Upper lobe of left lung (tissue), 6 donors: ENCODE measurements at regions not wholly inside any gene's neighbourhood (a gene's known extent, or its start where the extent isn't known, plus 50 kb on each side); places are given as distances from the start of the nearest gene placed in this dataset.
A peak's percentile ranks its signal among the peaks of the same experiment; 100 is the strongest.

ENCODE experiments used
- ATAC-seq, 2 donors: fragments of 200-7000 bp; cut with Tn5 transposase; one replicate each; pipeline ENCODE4 v1.9.1; 2022; ENCODE audit warnings: mild to moderate bottlenecking in 2 of 2, moderate library complexity in 2 of 2; ENCODE audit not compliant: low FRiP score in 2 of 2
- DNase-seq, 2 donors: peaks; one replicate each; pipeline ENCODE4 v3.0.0-alpha.2; 2019 to 2020
- H3K27ac ChIP-seq, 4 donors: fragments of 200-600 bp; sonication (generic); one replicate each; pipeline ENCODE4 v1.5.1; 2016 to 2019
- H3K27me3 ChIP-seq, 4 donors: fragments of 200-600 bp; sonication (generic); one replicate each; pipeline ENCODE4 v1.5.1; 2017 to 2019
- H3K36me3 ChIP-seq, 4 donors: fragments of 200-600 bp; sonication (generic); one replicate each; pipeline ENCODE4 v1.5.1; 2016 to 2019
- H3K4me1 ChIP-seq, 4 donors: fragments of 200-600 bp; sonication (generic); one replicate each; pipeline ENCODE4 v1.5.1; 2018 to 2019
- H3K4me3 ChIP-seq, 4 donors: fragments of 200-600 bp; sonication (generic); one replicate each; pipeline ENCODE4 v1.5.1; 2017 to 2019; ENCODE audit warnings: mild to moderate bottlenecking in 2 of 4, moderate library complexity in 1 of 4
- H3K9me3 ChIP-seq, 4 donors: fragments of 200-600 bp; sonication (generic); one replicate each; pipeline ENCODE4 v1.5.1; 2018 to 2019
- CTCF ChIP-seq, 6 experiments: fragments of 450-650 bp in 4 of 6; fragments of 200-600 bp in 2 of 6; sonication (generic) in 2 of 6; IDR thresholded peaks; one replicate each; pipeline ENCODE4 v1.5.1; 2016 to 2019; ENCODE audit warnings: antibody characterized with exemption in 6 of 6
- EP300 ChIP-seq, 4 donors: sonication (generic); formaldehyde crosslinking; IDR thresholded peaks; one replicate each; pipeline ENCODE4 v1.5.1; 2017; ENCODE audit warnings: antibody characterized with exemption in 4 of 4, control low read depth in 2 of 4
- POLR2A ChIP-seq, 4 donors: fragments of 450-650 bp; IDR thresholded peaks; one replicate each; pipeline ENCODE4 v1.5.1; 2016 to 2017; ENCODE audit warnings: antibody characterized with exemption in 4 of 4, mild to moderate bottlenecking in 2 of 4
- POLR2AphosphoS5 ChIP-seq, 2 donors: sonication (generic); formaldehyde crosslinking; IDR thresholded peaks; one replicate each; pipeline ENCODE4 v1.5.1; 2017; ENCODE audit warnings: antibody characterized with exemption in 2 of 2
- WGBS, 2 donors: methylation state at CpG; one replicate each; pipeline ENCODE4 v1.1.5; 2017 to 2018; 5-methylcytosine and 5-hydroxymethylcytosine counted together
- donor health status: DM: no; HTN: no; CAD: no; lungs with moderate emphysema.
- donor health status: DM: no; HTN: yes; CAD: no; lungs with severe emphysema.

GRCh38 chr7:35333265-35333664 is 79.4 kb upstream of the TBX20 start:
- Histone ChIP-seq H3K4me3 (no peak overlapping the region), H3K4me1 (no peaks in the 10 kb centered on the region)

GRCh38 chr7:35331730-35332678 is 78.1 kb upstream of the TBX20 start:
- H3K27ac ChIP-seq: no peak overlapping the region
- ATAC-seq: no peak
- DNase-seq: peak in 1 of 2 donors; percentile 37
- no peaks in the 10 kb centered on the region for H3K27me3 ChIP-seq
- 69 to 75% methylated on average over 19 to 20 of the region's 20 CpGs for WGBS, 2 donors
- no peak overlapping the region for H3K4me3 ChIP-seq
- H3K36me3 ChIP-seq: no peaks in the 10 kb centered on the region
- no peaks in the 10 kb centered on the region for H3K9me3 ChIP-seq
- no peaks in the 10 kb centered on the region for H3K4me1 ChIP-seq
- no peak for TF ChIP-seq CTCF (IDR thresholded peaks at IDR 0.05)
- no peak for TF ChIP-seq POLR2AphosphoS5 (IDR thresholded peaks at IDR 0.05)
- TF ChIP-seq POLR2A (IDR thresholded peaks at IDR 0.05): no peak
- TF ChIP-seq EP300 (IDR thresholded peaks at IDR 0.05): no peak

More at GRCh38 chr7:35333265-35333664, 79.4 kb upstream of the TBX20 start:
- Histone ChIP-seq H3K9me3 (no peaks in the 10 kb centered on the region), H3K27me3 (no peaks in the 10 kb centered on the region), H3K27ac (no peak overlapping the region), H3K36me3 (no peaks in the 10 kb centered on the region)
- TF ChIP-seq POLR2A (IDR thresholded peaks at IDR 0.05) (no peak), EP300 (IDR thresholded peaks at IDR 0.05) (no peak), CTCF (IDR thresholded peaks at IDR 0.05) (no peak), POLR2AphosphoS5 (IDR thresholded peaks at IDR 0.05) (no peak)
- ATAC-seq (no peak), DNase-seq (no peak)
- WGBS, 2 donors: 70 to 73% methylated on average over 3 of the region's 3 CpGs

DNA sequence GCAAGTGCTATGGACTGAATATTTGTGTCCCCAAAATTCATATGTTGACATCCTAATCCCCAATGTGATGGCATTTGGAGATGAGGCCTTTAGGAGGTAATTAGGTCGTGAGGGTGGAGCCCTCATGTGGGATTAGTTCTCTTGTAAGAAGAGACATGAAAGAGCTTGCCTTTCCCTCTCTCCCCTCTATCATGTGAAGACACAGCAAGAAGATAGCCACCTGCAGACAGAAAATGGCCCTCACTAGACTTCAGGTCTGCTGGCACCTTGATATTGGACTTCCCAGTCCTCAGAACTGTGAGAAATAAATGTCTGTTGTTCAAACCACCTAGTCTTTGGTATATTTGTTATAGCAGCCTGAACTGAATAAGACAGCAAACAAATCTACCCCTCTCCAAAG is 75.1 kb upstream of the TBX20 start:
- ATAC-seq: no peak
- Histone ChIP-seq H3K4me3 (no peak overlapping the region), H3K27me3 (no peaks in the 10 kb centered on the region), H3K27ac (no peak overlapping the region), H3K36me3 (no peaks in the 10 kb centered on the region), H3K9me3 (peaks cover 0 to 3% (median 0%) of the 10 kb centered on the region in 4 donors), H3K4me1 (no peaks in the 10 kb centered on the region)
- no peak for TF ChIP-seq CTCF (IDR thresholded peaks at IDR 0.05)
- no peak for TF ChIP-seq POLR2A (IDR thresholded peaks at IDR 0.05)
- TF ChIP-seq POLR2AphosphoS5 (IDR thresholded peaks at IDR 0.05): no peak
- no peak for TF ChIP-seq EP300 (IDR thresholded peaks at IDR 0.05)
- 79 to 88% methylated on average over 1 of the region's 1 CpG for WGBS, 2 donors
- DNase-seq: no peak

DNA sequence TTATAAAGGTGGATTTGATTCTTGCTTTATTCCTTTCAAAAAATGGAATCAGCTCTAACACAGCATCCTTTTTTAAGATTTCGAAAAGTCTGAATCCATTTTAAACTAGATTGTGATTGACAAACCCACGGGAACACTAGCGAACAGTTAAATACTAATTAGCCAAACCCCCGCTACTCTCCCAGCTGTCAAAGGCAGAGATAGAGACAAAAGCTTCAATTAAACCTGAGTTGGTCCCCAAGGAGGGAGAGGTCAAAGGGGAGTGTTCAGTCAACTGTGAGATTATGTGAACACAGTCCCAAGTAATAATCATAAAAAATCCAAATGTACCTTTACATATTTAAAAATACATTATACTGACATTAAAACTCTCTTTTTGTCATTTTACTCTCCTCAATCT is 65.7 kb upstream of the TBX20 start:
- DNase-seq: no peak
- ATAC-seq: no peak
- WGBS, 2 donors: 69 to 70% methylated on average over 4 of the region's 4 CpGs
- Histone ChIP-seq H3K27me3 (no peaks in the 10 kb centered on the region), H3K4me3 (no peak overlapping the region), H3K9me3 (no peaks in the 10 kb centered on the region), H3K4me1 (no peaks in the 10 kb centered on the region), H3K27ac (no peak overlapping the region), H3K36me3 (no peaks in the 10 kb centered on the region)
- TF ChIP-seq CTCF (IDR thresholded peaks at IDR 0.05) (no peak), POLR2AphosphoS5 (IDR thresholded peaks at IDR 0.05) (no peak), POLR2A (IDR thresholded peaks at IDR 0.05) (no peak), EP300 (IDR thresholded peaks at IDR 0.05) (no peak)
